HG03064 (cell line): ENCODE measurements at regions not wholly inside any gene's neighbourhood (a gene's known extent, or its start where the extent isn't known, plus 50 kb on each side); places are given as distances from the start of the nearest gene placed in this dataset.

Experiments used
- ATAC-seq: cut with Tn5 transposase; IDR thresholded peaks from one replicate; pipeline ENCODE4 v1.9.1; 2021; ENCODE audit warnings: low read depth; ENCODE audit not compliant: unreplicated experiment

GRCh38 chr16:74183601-74184360 is 112.8 kb upstream of the PSMD7 start:
- ATAC-seq: no peak

- ATAC-seq: no peak
Observed at GRCh38 chr16:74169687-74170376, 126.8 kb upstream of the PSMD7 start.

- ATAC-seq: no peak
Observed at GRCh38 chr16:74169066-74169465, 127.5 kb upstream of the PSMD7 start.

- ATAC-seq: no peak
Observed at GRCh38 chr16:74168445-74168844, 128.2 kb upstream of the PSMD7 start.

GRCh38 chr16:74166456-74166855 is 130.2 kb upstream of the PSMD7 start:
- no peak for ATAC-seq

GRCh38 chr16:74165566-74166080 is 131.0 kb upstream of the PSMD7 start:
- ATAC-seq: no peak

GRCh38 chr16:74160759-74161158 is 135.9 kb upstream of the PSMD7 start:
- ATAC-seq: no peak

- no peak for ATAC-seq
Observed at GRCh38 chr16:74153773-74154172, 142.8 kb upstream of the PSMD7 start.

GRCh38 chr16:74146643-74147042 is 150.0 kb upstream of the PSMD7 start:
- no peak for ATAC-seq

GRCh38 chr16:74143171-74143570 is 153.4 kb upstream of the PSMD7 start:
- no peak for ATAC-seq

GRCh38 chr16:74141015-74141414 is 155.6 kb upstream of the PSMD7 start:
- no peak for ATAC-seq

GRCh38 chr16:74140557-74140956 is 156.1 kb upstream of the PSMD7 start:
- no peak for ATAC-seq

- ATAC-seq: no peak
Observed at GRCh38 chr16:74123826-74124225, 172.8 kb upstream of the PSMD7 start.

GRCh38 chr16:74123195-74123594 is 173.4 kb upstream of the PSMD7 start:
- no peak for ATAC-seq

- ATAC-seq: no peak
Observed at GRCh38 chr16:74117798-74118197, 178.8 kb upstream of the PSMD7 start.

- no peak for ATAC-seq
Observed at GRCh38 chr16:74113545-74113944, 183.1 kb upstream of the PSMD7 start.

- no peak for ATAC-seq
Observed at GRCh38 chr16:74111456-74111982, 185.1 kb upstream of the PSMD7 start.

- no peak for ATAC-seq
Observed at GRCh38 chr16:74107795-74108610, 188.6 kb upstream of the PSMD7 start.

GRCh38 chr16:74104022-74104421 is 192.6 kb upstream of the PSMD7 start:
- no peak for ATAC-seq

GRCh38 chr16:74101379-74102137 is 195.1 kb upstream of the PSMD7 start:
- ATAC-seq: no peak
